ENCODE measurements at regions not wholly inside any gene's neighbourhood (a gene's known extent, or its start where the extent isn't known, plus 50 kb on each side); places are given as distances from the start of the nearest gene placed in this dataset.

DNA sequence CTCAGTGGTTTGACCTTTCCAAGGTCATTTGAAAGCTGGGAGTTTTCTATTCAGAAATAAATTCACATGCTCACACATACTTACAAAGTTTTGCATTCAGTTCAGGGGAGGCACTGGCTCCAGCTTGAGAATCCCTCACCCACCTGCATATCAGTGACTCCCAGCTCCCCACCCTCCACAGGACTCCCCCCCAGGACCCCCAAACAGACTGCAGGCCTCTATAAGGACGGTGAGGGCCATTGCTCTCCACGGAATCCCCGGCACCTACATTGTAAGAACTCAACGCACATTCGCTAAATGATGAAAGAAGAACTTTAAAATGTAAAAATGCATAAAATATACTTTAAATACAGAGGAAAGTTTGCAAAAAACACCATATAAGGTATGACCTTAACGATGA, 97.2 kb upstream of the TEX51 start:
- TF ChIP-seq, protein P1, sequence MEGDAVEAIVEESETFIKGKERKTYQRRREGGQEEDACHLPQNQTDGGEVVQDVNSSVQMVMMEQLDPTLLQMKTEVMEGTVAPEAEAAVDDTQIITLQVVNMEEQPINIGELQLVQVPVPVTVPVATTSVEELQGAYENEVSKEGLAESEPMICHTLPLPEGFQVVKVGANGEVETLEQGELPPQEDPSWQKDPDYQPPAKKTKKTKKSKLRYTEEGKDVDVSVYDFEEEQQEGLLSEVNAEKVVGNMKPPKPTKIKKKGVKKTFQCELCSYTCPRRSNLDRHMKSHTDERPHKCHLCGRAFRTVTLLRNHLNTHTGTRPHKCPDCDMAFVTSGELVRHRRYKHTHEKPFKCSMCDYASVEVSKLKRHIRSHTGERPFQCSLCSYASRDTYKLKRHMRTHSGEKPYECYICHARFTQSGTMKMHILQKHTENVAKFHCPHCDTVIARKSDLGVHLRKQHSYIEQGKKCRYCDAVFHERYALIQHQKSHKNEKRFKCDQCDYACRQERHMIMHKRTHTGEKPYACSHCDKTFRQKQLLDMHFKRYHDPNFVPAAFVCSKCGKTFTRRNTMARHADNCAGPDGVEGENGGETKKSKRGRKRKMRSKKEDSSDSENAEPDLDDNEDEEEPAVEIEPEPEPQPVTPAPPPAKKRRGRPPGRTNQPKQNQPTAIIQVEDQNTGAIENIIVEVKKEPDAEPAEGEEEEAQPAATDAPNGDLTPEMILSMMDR (IDR thresholded peaks at IDR 0.05) = no peak
- TF ChIP-seq POLR2A (IDR thresholded peaks at IDR 0.05) = no peak

Measured in right lobe of liver (tissue), 4 donors.